Liver (tissue), 3 donors: ENCODE measurements at regions not wholly inside any gene's neighbourhood (a gene's known extent, or its start where the extent isn't known, plus 50 kb on each side); places are given as distances from the start of the nearest gene placed in this dataset.

Source experiments
- ATF3 ChIP-seq: IDR thresholded peaks from 2 replicates; pipeline ENCODE4 v1.6.1; 2016; ENCODE audit warnings: antibody characterized with exemption
- CTCF ChIP-seq: fragments of 150-350 bp; IDR thresholded peaks from 2 replicates; pipeline ENCODE4 v1.5.1; 2017; ENCODE audit warnings: improper control_type of control experiment, low read depth, low read length; ENCODE audit not compliant: missing input control
- EGR1 ChIP-seq, 2 donors: IDR thresholded peaks; 2 replicates each; pipeline ENCODE4 v1.6.1; 2016 to 2018; ENCODE audit warnings: antibody characterized with exemption in 2 of 2, low read depth in 2 of 2
- GABPA ChIP-seq, 2 donors: IDR thresholded peaks in 1 of 2; conservative IDR thresholded peaks in 1 of 2; 2 replicates each; pipeline ENCODE4 v1.6.1; 2016; ENCODE audit warnings: antibody characterized with exemption in 2 of 2, mild to moderate bottlenecking in 1 of 2, moderate library complexity in 1 of 2
- JUND ChIP-seq, 2 donors: IDR thresholded peaks; 2 replicates each; pipeline ENCODE4 v1.6.1; 2016; ENCODE audit warnings: antibody characterized with exemption in 2 of 2
- MAX ChIP-seq: IDR thresholded peaks from 2 replicates; pipeline ENCODE4 v1.6.1; 2016; ENCODE audit warnings: antibody characterized with exemption
- REST ChIP-seq: IDR thresholded peaks from 2 replicates; pipeline ENCODE4 v1.6.1; 2016; ENCODE audit warnings: antibody characterized with exemption, mild to moderate bottlenecking
- SP1 ChIP-seq: IDR thresholded peaks from 2 replicates; pipeline ENCODE4 v1.6.1; 2018; ENCODE audit warnings: antibody characterized with exemption, mild to moderate bottlenecking
- TAF1 ChIP-seq: conservative IDR thresholded peaks from 2 replicates; pipeline ENCODE4 v1.6.1; 2016; ENCODE audit warnings: antibody characterized with exemption, mild to moderate bottlenecking
- YY1 ChIP-seq: IDR thresholded peaks from 2 replicates; pipeline ENCODE4 v1.6.1; 2016; ENCODE audit warnings: antibody characterized with exemption, mild to moderate bottlenecking
- ZBTB33 ChIP-seq: IDR thresholded peaks from 2 replicates; pipeline ENCODE4 v1.6.1; 2016; ENCODE audit warnings: antibody characterized with exemption
- donor health status: healthy.
- donor health status: healthy.

GRCh38 chr3:153567556-153567955 lies 405.5 kb downstream of the RAP2B start:
- no peak for TF ChIP-seq CTCF
- no peak for TF ChIP-seq GABPA (IDR thresholded peaks at IDR 0.05 in 1 of 2, conservative IDR thresholded peaks at IDR 0.05 in 1 of 2)
- TF ChIP-seq MAX = no peak
- TF ChIP-seq YY1 = no peak
- TF ChIP-seq REST = no peak
- no peak for TF ChIP-seq TAF1
- no peak for TF ChIP-seq ZBTB33
- TF ChIP-seq ATF3 = no peak
- TF ChIP-seq EGR1 (IDR thresholded peaks at IDR 0.05; ENCODE audit: low read depth in 2 of 2) = no peak
- TF ChIP-seq SP1 = no peak
- TF ChIP-seq JUND (IDR thresholded peaks at IDR 0.05) = no peak
